ENCODE measurements at regions not wholly inside any gene's neighbourhood (a gene's known extent, or its start where the extent isn't known, plus 50 kb on each side); places are given as distances from the start of the nearest gene placed in this dataset.

DNA sequence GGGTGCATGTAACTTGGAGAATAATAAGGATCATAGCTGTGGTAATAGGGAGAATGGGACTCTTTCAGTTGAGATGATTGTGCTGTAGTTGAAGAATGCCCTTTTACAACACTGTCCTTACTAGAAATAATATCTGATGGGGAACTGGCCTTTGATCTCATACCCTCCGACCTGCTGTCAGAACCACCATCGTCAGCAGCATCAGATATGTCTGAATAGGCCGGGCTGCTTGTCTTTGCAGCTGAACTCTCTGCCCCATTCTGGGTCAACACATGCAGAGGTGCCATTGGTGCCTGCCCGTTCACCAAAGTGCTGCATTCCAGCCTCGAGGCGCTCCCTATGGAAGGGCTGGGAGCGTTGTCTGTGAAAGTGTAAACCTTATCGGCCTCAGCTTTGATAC is 99.1 kb downstream of the ZNF608 start:
- no peak for DNase-seq (ENCODE audit: low read depth, low spot score)

DNA sequence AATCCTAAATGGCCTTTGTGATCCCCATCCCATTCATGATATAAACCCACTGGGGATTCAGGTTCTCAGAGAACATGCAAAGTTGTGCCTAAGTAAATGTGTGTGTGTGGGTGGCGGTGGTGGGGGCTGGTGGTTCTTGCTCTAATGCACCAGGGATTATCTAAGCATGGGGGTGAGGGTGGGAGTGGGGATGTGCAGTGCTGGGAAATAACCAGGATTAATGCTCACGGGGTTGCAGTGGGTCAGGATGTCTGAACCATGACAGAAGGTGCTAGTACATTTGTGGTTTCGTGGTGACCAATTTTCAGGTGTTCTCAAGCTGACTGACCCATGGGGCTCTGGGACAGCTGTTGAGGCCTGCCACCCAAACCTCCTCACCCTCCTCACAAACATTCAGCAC is 101.0 kb downstream of the ZNF608 start:
- DNase-seq (ENCODE audit: low read depth, low spot score): no peak

DNA sequence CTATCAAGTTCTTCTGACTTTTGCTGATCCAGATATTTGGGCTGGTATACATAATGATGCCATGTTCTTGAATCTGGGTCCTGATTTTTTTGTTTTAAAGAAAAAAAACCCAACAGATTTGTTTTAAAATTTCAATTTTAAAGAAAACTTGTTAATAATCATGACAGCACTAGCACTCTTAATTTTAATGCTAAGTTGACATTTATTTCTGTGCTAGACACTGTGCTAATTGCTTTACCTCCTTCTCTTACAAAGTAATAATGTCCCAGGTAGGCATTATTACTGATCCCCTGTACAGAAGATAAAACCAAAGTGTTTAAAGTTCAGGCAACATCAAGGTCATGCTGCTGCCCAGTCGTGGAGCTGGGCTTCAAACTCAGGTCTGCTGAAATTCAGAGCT is 101.9 kb downstream of the ZNF608 start:
- DNase-seq (ENCODE audit: low read depth, low spot score): no peak

DNA sequence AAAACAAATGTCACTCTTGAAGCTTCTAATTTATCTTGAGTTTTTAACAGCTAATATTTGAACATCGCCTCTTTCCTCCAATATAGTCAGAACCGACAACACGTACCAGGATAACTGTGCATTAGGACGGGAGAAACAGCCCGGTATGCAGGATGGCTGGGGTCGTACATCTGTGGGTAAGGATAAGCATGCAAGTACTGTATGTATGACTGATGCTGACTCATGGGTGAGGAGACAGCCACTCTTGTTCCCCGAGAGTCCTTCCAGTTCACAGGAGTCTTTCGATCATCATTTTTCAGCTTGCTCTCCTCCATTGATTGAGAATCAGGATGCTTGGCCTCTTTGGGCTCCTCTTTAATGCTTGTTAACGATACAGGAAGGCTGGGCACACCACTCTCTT is 102.3 kb downstream of the ZNF608 start:
- peak; percentile 54 for DNase-seq (ENCODE audit: low read depth, low spot score)

DNA sequence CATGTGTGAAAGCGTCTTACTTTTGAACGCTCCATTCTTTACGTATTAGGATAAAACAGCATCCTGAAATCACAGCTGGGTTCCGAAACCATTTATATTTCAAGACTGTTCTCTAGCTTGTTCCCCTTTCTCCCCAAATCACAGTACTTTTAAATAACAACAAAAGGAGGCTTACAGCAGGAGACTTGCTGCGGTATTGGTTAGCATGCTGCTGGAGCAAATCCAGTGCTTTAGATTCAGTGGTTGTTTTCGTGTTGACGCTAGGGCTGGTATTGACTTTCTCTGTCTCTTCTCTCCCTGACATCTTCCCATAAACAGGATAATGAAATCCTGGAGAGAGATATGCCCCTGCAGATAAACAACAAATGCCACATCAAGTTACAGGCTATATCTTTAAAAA is 103.1 kb downstream of the ZNF608 start:
- DNase-seq (ENCODE audit: low read depth, low spot score): no peak

DNA sequence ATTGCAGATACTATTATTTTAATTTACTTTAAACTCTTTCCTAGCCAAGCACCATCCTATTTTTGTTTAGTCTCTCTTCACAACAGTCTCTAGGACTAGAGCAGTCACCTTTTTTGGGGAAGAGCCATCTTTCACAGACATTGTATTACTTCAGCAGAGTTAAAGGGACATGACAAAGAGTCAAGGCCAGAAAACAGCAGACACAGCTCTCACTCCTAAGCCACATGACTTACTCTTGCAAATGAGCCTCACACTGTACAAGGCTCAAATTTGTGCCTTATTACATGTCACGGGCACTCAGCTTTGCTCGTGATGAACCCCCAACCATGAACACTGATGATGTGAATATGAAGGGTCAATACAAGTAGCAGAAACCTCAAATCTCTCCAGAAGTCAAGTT is 104.3 kb downstream of the ZNF608 start:
- DNase-seq (ENCODE audit: low read depth, low spot score): no peak

DNA sequence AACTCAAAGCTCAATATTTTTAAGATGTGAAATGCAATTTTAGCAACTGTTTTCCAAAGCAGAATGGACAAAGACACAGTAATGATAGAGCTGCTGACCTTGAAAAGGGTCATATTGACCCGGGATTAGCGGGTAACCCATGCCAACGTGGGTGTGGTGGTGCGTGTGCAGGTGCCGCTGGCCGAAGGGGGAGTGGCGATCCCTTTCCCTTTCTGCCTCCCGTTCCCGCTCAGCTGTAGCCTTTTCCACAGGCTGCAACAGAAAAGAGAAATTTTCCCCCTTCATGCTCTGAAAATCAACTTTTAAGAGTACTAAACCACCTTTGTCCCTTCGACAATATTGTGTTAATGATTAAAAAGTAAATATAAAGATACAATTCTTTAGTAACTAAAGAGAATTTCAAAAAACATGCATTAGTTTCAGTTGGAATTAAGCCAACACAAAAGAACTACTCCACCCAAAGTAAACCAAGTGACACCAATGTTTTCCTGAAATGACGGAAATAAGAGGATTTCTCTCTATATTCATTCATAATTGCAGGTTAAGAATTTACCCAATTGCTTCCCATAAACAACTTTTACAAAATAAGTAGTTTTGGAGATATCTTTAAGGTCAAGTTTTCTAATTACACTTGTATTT is 105.2 kb downstream of the ZNF608 start:
- DNase-seq (ENCODE audit: low read depth, low spot score): no peak

DNA sequence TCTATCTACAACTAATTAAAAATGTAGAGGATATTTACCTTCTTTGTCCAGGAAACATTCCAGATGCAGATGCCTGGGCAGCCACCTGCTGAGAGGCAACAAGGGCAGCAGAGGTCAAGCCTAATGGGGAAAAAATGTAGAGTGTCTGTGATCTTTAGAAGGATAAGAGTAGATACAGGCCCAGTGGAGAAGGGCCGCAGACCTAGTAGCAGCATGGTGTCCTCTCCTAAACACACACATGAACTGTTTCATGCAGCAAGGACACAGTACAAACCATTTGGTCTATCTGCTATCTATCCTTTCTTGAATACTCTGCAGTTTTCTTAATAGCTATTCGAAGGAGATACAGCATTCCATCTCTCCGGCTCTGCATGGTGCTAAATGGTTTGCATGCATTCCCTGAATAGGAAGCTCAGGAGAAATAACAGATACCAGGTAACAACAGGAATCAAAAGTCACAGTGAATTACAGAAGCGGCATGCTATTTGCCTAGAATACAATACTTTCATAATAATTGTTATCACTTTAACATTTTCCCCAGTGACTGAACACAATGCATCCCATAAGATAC is 107.3 kb downstream of the ZNF608 start:
- no peak for DNase-seq (ENCODE audit: low read depth, low spot score)

DNA sequence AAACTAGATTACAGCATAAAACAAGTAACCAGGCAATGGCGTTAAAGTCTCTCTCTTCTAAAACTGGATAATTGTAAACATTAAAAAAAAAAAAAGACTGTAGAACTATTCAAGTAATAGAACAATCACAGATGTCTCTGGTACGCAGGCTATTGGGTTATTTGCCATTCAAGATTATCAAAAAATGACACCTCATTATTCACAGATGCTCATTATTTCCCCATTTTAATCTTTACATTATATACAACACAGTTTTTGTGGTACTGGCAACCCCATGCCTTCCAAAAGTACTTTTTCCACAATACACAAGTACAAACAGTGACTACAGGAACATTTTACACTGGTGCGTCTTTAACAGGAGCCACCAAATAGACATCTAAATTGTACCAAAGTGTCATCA is 109.4 kb downstream of the ZNF608 start:
- DNase-seq (ENCODE audit: low read depth, low spot score): no peak

DNA sequence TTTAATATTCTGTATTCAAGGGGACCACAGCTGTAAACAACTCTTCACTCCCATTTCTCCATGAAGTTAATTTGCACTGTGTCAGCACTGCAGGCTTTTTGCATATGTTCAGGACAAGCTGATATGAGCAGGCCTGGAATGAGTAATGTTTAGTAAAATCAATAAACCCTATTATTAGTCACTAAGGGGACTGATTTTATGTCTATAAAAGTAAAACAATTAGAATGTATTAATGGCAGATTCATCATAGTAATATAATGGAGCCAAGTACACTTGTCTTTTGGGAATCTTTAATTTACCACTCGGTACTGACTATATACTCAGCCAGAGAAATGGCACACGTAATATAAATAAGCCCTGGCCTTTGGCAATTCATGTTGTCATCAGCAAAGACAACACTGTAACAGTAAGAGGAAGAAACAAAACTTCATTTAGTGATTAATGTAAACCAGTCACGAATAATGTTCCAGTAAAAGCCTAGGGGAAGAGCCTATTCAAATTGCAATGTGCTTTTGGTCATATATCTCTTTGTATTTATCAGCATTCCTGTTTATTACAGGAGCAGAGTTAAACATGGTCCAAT is 111.6 kb downstream of the ZNF608 start:
- no peak for DNase-seq (ENCODE audit: low read depth, low spot score)

DNA sequence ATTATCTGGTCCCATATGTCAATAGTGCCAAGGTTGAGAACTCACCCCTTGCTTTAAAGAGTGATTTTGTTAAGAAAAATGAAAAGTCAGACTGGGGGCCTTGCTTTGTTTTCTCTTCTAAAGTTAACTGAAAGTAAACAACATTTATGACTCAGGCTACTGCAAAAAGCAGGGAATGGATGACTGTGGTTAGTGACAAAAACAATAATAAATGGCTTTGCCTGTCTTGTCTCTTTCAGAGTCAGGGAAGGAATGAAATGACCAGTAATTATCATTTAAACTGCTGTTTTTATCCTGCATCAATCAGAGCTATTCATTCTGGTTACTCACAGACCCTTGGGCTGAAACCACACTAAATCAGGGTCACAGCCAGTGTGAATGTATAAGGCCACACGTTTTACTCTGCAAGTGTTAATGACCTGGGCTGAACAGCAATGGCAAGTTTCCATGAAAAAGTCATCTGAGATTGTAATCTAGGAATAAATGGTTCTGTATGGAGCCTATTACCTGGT is 112.2 kb downstream of the ZNF608 start:
- DNase-seq (ENCODE audit: low read depth, low spot score): peak; percentile 62

DNA sequence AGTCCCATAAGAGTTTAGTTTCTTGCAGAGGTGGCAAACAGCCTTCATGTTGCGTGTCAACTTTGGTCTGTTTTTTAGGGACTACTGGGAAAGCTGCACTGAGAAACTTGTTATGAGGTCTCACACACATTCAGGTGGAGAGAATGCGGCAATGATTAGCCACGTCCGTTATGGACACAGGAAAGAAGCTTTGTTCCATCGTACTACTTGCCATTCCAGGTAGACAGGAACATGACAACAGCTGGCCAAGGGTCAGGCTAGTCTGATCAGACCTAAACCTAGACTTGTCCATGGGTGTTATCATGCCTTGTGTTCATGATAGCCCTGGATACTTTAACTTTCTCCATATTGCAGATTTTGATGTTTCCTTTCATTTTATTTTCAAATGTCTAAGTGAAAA is 113.2 kb downstream of the ZNF608 start:
- DNase-seq (ENCODE audit: low read depth, low spot score): no peak

DNA sequence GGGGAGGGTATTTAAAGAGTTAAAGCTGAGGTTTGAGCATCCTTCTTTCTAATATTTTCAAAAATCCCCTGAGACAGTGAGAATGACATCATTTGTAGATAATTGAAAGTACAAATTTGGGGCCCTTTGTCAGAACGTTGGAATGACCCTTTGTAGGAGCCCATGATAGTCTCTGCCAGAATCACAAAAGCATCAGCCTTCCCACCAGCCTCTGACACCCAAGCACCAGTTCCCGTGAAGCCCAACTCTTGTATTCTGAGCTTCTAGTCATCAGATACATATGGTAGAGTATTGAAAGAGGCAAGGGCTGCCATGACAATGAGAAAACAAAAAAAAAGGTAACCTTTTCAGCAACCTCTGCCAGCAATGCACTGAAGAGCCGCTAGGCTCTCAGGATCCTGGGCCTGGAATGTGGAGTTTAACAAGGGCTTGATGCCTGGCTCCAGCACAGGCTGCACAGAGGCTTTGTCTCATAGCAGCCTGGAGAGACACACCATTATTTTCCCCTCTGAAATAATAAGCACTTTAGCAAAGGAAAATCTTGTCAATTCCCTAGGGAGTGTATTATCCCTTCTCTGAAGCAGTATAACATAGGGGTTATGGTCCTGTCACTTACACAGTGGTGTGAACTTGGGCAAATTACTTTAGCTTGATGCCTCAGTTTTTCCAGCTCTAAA is 114.4 kb downstream of the ZNF608 start:
- DNase-seq (ENCODE audit: low read depth, low spot score): no peak

DNA sequence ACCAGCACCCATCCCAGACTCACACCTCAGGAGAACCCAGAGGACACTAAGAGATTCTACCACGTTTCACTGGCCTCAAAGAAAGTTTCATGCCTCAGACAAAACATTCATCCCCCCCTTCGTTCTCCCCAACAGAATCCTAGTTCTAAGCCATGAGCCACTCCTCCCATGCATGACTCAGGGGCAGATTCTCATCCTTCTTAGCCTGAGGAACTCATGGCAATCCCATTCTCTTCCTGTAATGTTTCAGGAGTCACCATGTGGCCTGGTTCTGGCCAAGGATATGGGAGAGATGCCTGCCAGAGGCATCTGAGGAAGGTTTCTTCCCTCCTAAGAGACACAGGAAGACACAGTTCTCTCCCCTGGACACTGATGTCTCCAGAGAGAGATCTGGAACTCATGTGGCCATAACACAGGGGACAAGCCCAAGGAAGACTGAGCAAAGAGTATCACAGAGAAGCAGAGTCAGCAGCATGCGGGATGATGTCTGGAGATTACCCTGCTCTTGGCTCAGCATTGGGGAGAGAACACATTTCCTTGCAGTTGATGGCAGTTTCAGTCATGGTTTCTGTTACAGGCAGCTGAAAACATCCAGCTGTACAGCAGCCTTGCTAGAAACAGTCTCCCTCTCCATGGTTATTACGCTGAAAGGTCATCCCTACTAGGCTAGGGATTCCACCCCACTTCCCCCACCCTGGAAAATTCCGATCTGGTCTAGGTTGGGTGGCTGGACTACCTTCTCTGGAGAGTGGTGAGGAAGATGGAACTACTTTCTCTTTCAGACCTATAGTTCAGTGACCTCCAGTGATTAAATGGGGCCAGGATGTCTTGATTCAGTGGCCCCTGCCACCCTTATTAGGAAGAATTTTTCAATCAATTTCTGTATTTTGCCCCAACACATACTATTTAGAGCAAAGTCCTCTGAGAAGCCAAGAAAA is 115.4 kb downstream of the ZNF608 start:
- no peak for DNase-seq (ENCODE audit: low read depth, low spot score)

DNA sequence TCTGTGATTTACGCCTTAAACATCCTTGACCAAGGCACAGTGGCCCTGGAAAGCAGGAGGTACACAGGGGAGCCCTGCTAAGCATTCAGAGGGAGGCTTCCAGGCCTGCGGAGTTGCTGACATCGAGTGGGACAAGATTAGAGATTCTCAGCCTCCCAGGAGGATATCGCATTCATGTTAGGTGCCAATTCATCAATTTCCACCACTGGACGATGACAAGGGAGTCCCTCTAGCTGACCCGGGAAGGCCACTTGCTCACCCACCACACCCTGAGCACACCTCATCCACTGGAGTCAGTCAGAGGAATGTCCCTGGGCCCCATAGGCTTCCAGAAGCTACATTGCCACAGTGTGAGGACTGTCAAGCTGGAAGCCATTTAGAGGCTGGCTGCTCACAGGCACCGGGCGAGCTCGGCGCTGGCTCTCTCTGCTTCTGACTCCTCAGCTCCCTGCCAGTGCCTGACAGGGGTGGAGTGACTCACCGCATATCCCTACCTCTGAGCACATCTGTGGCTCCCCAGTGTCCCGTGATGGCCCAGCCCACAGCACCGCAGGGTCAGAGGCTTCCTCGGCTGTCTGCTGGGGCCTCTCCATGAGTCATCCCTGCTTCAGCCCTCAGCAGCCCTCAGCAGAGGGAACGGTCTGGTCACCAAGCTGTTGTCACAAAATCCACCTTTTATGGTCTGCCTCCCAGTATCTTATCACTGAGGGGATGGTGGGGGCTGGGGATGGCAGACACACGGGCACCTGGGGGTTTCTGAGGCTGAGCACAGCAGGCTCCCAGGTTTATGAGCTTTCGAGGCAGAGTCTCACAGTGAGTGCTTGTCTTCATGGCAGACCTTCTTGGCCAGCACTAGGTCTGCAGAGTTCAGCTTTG is 117.5 kb downstream of the ZNF608 start:
- peak; percentile 94 for DNase-seq (ENCODE audit: low read depth, low spot score)

DNA sequence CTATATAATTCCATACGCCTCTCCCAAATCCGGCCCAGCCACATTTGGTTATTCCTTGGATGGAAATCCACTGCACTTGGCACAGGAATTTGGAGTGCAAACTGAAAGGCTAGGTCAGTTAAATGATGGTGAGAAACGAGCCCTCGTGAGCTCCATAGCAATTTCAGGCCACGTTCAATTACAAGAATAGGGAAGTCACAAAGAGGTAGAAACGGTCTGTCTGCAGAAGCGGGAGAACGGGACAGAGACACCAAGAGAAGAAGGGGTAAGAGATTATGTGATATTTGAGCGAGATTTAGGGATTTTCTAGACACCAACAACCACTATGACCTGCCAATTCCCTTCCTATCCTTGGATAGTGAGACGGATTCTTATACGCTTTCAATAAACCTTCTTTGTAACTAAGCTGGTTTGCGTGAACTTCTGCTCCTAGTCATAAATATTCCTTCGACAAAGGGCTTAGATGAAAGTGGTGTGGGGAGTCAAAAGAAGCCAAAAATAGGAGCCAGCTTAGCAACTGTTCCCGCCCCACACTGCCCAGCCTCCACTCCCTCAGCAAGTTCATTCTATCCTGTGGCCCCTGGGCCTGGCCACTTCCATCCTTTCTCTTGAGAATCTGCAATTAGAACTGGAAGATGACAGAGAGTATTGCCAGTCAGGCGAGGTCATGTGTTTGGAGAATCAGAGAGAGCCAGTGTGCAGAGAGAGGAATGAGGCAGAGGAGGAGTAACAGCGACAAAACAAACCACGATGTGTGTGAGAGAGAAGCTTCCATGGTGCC is 118.4 kb downstream of the ZNF608 start:
- no peak for DNase-seq (ENCODE audit: low read depth, low spot score)

DNA sequence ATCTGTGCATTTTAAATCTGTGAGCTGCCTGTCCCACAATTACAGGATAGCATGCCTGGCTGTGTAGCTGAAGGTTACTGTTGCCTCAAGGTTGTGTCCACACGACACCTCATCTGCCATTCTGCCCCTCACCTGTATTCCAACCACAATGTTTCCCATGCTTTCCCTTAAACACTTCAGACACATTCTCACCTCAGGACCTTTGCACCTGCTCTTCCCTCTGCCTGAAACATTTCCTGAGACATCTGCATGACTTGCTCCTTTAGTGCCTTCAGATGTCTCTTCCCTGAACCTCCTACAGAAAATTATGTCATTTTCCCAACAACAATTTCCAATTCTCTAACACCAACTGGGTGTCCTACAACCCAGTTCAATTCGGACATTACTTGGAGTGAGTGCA is 120.4 kb downstream of the ZNF608 start:
- DNase-seq (ENCODE audit: low read depth, low spot score): no peak

DNA sequence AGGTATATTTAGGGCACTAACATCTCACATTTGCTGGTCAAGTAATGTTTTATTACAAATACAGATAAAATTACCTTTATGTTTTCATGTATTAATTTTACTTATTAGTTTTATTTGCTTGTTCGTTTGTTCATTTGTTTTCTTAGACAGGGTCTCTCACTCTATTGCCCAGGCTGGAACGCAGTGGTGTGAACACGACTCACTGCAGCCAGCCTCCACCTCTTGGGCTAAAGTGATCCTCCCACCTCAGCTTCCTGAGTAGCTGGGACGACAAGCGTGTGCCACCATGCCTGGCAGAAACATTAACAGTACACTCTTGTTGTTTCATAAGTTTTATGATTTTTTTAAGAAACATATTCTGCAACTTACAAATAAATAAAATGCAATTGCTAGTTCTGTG is 123.2 kb downstream of the ZNF608 start:
- no peak for DNase-seq (ENCODE audit: low read depth, low spot score)

DNA sequence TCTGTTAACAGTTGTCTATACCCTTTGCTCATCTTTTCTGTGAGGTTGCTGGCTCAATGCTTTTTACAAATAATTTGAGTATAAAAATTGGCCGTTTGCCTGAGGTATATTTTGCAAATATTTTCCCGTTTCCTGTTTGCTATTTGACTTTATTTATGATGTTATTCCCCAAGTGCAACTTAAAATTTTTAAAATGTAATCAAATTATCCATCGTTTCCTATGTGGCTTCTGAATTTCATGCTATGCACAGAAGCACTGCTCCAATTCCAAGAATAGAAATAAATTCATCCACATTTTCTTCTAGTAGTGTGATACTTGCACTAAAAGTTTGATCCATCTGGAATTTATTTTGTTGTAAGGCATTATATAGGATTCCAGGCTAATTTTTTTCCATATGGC is 123.6 kb downstream of the ZNF608 start:
- DNase-seq (ENCODE audit: low read depth, low spot score): no peak

DNA sequence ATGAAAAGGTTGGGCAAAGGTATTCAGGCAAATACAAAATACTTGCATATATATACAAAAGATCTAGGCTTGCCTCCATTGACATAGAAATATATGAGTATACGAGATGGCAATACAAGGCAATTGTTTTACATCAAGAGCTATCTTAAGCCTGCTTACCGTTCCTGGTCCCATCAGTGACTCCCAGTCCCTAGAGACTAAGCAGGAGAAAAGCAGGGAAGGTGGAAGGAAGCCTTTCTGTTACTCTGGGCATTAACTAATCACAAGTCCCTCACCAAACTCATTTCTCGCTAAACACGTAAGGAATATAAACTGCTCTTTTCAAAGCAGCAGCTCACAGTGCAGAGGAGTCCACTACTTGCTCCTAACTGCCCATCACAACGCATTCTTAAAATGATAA is 125.2 kb downstream of the ZNF608 start:
- DNase-seq (ENCODE audit: low read depth, low spot score): no peak

Measured in astrocyte of the hippocampus (primary cell).